Stimulated activated CD8-positive, alpha-beta memory T cell treated with anti-CD3 and anti-CD28 coated beads, Interleukin-2, amount 100 ng/mL, for 1 hour (primary cell): ENCODE measurements at regions not wholly inside any gene's neighbourhood (a gene's known extent, or its start where the extent isn't known, plus 50 kb on each side); places are given as distances from the start of the nearest gene placed in this dataset.

ENCODE experiments used
- DNase-seq, 2 donors: peaks; one replicate each; pipeline ENCODE4 v3.0.0-alpha.2; 2020; ENCODE audit warnings: low read depth in 2 of 2

GRCh38 chr15:91555312-91555711 is 298.2 kb upstream of the SLCO3A1 start:
- DNase-seq: no peak

DNA sequence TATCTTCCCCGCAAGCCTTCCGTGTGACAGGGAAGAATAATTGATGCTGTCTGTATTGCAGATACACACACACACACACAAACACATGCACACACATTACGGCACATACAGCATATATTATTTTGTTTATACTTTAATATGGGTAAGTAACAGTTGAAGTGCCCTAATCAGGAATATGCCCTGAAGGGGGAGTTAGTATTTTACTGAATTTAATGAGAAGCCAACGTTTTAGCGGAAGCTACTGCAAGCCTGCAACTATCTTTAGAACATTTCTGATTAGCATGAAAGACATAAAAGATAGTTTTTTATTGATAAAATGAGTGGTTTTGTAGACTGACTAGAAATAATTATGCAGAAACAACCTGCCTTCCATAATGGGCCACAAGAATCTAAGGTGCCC is 296.6 kb upstream of the SLCO3A1 start:
- DNase-seq: no peak

DNA sequence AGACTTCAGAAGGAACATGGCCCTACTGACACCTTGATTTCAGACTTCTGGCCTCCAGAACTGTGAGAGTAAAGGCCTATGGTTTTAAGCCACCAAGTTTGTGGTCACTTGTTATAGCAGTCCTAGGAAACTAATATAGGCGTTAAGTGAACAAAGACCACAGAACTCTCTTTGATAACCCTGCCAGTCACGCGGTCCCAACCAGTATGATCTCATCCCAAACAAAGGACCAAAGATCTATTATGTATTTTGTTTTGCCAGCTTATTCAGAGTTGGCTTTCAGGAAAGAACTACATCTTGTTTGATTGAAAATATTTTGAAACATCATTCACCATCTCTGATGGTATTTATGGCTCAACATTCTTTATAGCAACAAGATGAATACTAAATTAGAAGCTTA is 294.4 kb upstream of the SLCO3A1 start:
- DNase-seq: no peak

GRCh38 chr15:91561371-91562100 is 292.0 kb upstream of the SLCO3A1 start:
- DNase-seq: no peak

GRCh38 chr15:91562698-91563097 is 290.8 kb upstream of the SLCO3A1 start:
- DNase-seq: no peak

DNA sequence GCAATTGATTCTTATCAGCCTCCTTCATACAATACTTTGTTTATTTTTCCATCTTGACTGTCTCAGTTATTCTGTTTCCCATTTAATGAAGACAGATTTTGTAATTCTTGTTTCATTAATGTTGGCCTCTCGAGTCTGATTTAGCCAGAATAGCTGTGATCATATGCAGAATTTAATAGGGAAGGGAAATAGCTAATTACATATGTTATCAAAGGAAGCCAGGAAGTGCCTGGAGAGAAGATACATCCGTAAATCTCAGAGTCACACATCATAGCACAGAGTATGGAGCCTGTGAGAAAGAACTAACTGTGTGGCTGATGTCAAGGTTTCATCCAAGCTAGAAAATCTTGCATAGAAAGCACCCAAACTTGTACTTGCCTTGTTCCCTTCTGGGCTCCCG is 288.9 kb upstream of the SLCO3A1 start:
- DNase-seq: no peak

GRCh38 chr15:91566141-91566540 is 287.4 kb upstream of the SLCO3A1 start:
- DNase-seq: no peak

GRCh38 chr15:91568036-91568435 is 285.5 kb upstream of the SLCO3A1 start:
- no peak for DNase-seq

DNA sequence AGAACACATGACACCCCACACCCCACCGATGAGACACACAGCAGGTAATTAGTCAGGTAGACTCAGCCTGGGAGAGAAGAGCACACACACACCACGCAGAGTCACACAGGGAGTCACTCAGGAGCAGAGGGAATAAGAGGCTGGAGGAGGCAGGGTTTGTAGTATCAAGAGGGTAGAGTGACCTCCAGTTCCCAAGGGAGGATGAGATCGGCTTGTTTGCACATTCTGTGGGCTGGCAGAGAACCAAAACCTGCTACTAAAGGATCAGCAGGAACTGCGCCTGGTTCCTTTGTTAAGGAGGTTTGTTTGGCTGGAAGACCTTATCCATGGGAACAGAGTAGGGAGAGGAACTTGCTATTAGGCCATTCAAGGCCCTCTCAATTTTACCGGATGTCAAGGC is 281.4 kb upstream of the SLCO3A1 start:
- no peak for DNase-seq

GRCh38 chr15:91576096-91576495 is 277.4 kb upstream of the SLCO3A1 start:
- no peak for DNase-seq

DNA sequence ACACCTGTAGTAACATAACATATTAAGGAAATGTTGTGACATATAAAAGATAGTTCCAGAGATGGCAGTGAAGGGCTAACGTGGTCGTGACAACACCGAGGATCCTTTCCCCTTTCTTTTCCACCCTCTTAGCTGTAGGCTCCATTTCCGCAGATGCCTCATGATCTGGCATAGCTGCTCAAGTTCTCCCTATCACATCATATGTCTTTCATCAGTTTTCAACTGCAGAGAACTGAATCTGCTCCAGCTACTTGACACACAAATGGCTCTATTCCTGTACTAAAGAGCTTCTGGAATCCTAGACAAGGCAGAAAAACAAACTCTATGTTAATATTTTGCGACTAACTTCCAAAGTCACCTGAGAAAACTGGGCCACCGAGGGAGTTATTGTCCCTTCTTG is 275.0 kb upstream of the SLCO3A1 start:
- no peak for DNase-seq

DNA sequence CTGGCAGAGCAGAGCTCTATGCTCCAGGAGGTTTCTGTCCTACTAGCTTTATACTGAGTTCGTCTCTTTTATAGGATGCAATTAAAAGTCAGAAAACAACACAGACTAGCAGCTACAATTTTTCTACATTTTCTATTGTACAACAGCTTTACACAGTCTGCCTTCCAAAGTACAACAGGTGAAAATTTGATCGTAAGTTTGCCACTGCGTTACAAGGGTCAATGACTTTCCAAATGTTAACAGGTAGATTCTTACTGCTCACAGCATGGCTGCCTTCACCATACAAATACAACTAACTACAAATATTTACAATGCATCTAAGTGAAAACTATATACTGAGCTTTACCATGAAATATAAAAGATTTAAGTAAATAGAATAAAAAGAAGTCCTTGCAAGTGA is 268.6 kb upstream of the SLCO3A1 start:
- no peak for DNase-seq

DNA sequence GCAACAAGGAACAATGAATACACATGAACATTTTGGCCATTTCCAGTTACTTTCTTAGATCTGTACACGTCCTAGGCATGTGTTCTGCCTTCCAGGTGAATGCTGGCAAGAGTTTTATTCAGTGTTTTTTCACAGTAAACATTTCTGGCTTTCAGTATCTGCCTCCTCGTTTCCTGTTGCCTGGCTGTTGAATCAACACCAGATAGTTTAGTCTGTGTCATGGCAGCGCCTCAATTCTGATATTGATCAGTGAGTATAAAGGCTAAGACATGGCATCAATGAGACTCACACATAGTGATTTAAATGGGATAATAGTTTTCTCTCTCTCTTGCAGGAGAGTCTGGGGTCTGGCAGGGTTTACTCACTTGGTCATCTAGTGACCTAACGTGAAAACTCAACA is 266.9 kb upstream of the SLCO3A1 start:
- no peak for DNase-seq

DNA sequence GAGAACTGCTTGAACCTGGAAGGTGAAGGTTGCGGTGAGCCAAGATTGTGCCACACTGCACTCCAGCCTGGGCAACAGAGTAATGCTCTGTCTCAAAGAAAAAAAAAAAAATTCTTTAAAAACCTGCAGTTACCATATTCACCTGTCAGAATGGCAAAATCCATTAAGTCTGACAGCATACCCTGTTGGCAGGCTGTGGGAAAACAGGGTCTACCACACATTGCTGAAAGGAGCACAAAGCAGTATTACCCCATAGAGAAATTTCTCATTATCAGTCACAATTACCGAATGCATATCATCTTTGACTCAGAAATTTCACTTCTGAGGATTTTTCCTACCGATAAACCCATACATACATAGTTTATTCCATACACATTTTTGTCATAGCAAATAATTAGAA is 264.1 kb upstream of the SLCO3A1 start:
- DNase-seq: no peak

DNA sequence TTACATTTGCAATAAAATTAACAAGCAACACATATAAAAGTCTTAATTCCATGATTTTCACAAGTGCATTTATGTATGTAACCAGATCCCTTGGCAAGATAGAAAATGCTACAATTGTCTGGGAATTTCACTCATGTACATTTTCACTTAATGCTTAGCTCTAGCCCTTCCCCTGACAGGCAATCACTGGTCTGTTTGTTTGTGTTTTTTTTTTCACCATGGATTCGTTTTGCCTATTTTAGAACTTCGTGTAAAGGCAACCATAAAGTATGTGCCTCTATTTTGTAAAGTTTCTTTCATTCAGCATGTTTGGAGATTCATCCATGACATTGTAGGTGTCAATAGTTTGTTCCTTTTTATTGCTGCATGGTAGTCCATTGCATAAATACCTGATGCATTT is 260.9 kb upstream of the SLCO3A1 start:
- no peak for DNase-seq

DNA sequence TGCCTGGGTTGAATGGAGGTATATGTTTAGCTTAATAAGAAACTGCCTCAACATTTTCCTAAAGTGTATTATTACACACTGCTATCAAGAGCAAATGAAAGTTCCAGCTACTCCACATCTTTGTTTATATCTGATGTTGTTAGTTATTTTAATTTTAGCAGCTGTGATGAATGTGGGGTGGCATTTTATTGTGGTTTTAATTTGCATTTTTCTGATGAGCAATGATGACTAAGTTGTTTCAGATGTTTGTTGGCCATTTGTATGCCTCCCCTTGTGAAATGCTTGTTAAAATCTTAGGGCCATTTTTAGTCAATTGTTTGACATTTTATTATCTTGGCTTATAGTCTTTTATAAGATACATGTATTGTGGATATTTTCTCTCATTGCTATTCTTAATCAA is 260.4 kb upstream of the SLCO3A1 start:
- DNase-seq: no peak

DNA sequence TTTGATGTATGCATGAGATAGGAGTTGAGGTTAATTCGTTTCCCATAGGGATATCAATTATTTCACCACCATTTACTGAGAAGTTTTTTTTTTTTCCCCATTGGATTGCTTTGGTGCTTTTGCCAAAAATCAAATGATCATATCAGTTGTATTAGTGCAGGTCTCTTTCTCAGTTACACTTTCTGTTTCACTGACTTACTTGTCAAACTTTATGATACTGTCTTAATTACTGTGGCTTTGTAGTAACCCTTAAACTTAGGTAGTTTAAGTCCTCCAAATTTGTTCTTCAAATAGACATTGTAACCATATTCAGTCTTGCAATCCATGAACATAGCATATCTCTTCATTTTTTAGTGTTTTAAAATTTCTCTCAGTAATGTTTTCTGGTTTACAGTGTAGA is 259.9 kb upstream of the SLCO3A1 start:
- DNase-seq: no peak

DNA sequence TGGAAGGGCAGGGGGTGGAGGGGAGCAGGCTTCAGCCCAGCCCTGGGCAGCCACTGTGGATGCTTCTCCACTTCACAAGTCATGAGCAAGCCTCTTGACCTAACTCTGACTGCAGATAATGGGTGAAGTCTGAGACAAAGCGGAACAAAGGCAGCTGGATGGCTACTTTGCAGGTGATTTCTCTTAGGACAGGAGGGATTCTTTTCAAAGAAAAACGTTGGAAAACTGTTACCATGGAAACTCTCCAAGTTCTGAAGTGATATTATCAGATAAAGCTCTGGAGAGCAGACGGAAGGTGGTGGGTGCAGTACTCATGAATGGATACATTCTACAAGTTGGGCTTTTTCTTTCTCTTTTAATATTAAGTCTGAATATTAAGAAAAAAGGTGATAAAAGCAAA is 254.2 kb upstream of the SLCO3A1 start:
- no peak for DNase-seq

- no peak for DNase-seq
These were observed 250.0 kb upstream of the SLCO3A1 start for GRCh38 chr15:91603384-91604080.

DNA sequence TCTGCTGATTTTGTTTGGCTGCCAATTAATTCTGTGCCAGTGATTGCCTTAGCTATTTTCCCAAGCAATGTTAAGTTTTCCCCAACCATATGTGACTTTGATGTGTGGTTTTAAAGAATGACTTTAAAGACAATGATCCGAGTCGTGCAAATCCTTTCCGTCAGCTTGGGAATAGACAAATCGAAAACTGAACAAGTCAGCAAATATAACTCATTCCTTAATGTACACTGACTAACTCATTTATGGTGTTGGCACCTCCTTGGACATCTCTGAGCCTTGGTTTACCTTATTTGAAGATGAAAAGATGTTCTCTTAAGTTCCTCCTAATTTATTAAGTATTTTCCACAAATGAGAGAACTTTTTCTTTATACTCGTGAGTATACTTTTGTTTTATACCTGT is 249.4 kb upstream of the SLCO3A1 start:
- DNase-seq: no peak

DNA sequence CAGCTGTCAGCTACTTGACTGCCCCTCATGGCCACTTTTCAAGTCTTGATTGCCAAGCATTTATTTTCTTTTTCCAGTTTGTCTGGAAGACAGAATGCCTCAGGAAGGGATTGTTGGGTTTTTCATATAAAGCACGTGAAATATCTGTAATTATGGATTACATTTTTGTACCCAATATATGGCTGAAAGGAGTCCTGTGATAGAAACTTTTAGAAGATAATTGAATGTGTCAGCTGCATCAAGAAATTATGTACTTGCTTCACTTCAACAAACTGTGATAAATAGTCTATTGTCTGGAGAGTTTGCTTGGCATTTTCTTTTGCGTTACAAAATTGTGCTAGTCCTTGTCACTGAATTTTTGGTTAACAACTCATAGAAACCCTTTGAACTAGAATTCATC is 247.9 kb upstream of the SLCO3A1 start:
- DNase-seq: no peak

- no peak for DNase-seq
These were observed 244.3 kb upstream of the SLCO3A1 start for GRCh38 chr15:91609231-91609630.

GRCh38 chr15:91609966-91610365 is 243.5 kb upstream of the SLCO3A1 start:
- no peak for DNase-seq
